Right lobe of liver (tissue), 4 donors: ENCODE measurements at regions not wholly inside any gene's neighbourhood (a gene's known extent, or its start where the extent isn't known, plus 50 kb on each side); places are given as distances from the start of the nearest gene placed in this dataset.

ENCODE experiments used
- POLR2A ChIP-seq: fragments of 450-650 bp; IDR thresholded peaks from one replicate; pipeline ENCODE4 v1.6.1; 2017; ENCODE audit warnings: antibody characterized with exemption, mild to moderate bottlenecking
- TF ChIP-seq, protein P1 (sequence below), 4 donors: fragments of 200-600 bp in 3 of 4; fragments of 450-650 bp in 1 of 4; IDR thresholded peaks; one replicate each; pipeline versions ENCODE4 v1.5.1 to v1.8.0; 2016 to 2022; ENCODE audit warnings: antibody characterized with exemption in 4 of 4, mild to moderate bottlenecking in 2 of 4
- donor health status: DM: no; HTN: no; CAD: no.
- donor health status: DM: no; HTN: no; CAD: no.
- donor health status: DM: no; HTN: yes; CAD: no.

GRCh38 chr11:86140334-86140990 lies 71.6 kb upstream of the PICALM start:
- TF ChIP-seq, protein P1, sequence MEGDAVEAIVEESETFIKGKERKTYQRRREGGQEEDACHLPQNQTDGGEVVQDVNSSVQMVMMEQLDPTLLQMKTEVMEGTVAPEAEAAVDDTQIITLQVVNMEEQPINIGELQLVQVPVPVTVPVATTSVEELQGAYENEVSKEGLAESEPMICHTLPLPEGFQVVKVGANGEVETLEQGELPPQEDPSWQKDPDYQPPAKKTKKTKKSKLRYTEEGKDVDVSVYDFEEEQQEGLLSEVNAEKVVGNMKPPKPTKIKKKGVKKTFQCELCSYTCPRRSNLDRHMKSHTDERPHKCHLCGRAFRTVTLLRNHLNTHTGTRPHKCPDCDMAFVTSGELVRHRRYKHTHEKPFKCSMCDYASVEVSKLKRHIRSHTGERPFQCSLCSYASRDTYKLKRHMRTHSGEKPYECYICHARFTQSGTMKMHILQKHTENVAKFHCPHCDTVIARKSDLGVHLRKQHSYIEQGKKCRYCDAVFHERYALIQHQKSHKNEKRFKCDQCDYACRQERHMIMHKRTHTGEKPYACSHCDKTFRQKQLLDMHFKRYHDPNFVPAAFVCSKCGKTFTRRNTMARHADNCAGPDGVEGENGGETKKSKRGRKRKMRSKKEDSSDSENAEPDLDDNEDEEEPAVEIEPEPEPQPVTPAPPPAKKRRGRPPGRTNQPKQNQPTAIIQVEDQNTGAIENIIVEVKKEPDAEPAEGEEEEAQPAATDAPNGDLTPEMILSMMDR (IDR thresholded peaks at IDR 0.05) = no peak
- no peak for TF ChIP-seq POLR2A
